Activated CD4-positive, alpha-beta T cell treated with anti-CD3 and anti-CD28 coated beads, Interleukin-2, amount 50 U/mL, for 48 hours (primary cell): ENCODE measurements at regions not wholly inside any gene's neighbourhood (a gene's known extent, or its start where the extent isn't known, plus 50 kb on each side); places are given as distances from the start of the nearest gene placed in this dataset.
"Not testable (repeated sequence)": the region's sequence is repeated elsewhere in the genome, so short reads cannot be mapped to it uniquely, and the experiment has no call there.

Experiments
- DNase-seq, 2 experiments: peaks; one replicate each; pipeline ENCODE4 v3.0.0-alpha.2; 2020

DNA sequence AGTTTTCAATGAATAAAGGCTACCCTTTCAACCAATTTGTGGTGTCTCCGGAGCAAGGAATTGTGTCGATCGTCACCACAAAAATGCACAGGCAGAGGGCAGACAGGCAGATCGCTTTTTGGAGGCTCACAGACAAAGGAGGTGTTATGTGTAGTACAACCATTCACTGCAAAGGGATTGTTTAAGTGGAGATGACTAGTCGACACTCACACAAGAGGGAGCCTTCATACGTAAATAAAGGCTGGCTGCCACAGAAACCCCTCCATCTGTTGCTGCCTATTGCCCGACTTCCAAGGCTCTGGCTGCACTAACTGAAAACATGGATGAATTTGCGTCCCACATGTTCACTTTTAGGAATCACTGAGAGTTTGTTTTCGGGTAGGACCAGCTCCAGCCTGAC is 281.1 kb downstream of the NKX6-1 start:
- no peak for DNase-seq

GRCh38 chr4:84215217-84215616 is 283.9 kb downstream of the NKX6-1 start:
- no peak for DNase-seq

DNA sequence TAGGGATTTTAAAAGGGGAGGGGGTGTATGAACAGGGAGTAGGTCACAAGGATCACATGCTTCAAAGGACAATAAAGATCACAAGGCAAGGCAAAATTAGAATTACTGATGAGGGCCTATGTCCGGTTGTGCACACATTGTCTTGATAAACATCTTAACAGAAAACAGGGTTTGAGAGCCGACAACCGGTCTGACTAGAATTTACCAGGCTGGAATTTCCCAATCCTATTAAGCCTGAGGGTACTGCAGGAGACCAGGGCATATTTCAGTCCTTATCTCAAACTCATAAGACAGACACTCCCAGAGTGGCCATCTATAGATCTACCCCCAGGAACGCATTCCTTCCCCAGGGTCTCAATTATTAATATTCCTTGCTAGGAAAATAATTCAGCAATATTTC is 292.9 kb downstream of the NKX6-1 start:
- not testable (repeated sequence) for DNase-seq

GRCh38 chr4:84189144-84189543 is 309.9 kb downstream of the NKX6-1 start:
- no peak for DNase-seq

DNA sequence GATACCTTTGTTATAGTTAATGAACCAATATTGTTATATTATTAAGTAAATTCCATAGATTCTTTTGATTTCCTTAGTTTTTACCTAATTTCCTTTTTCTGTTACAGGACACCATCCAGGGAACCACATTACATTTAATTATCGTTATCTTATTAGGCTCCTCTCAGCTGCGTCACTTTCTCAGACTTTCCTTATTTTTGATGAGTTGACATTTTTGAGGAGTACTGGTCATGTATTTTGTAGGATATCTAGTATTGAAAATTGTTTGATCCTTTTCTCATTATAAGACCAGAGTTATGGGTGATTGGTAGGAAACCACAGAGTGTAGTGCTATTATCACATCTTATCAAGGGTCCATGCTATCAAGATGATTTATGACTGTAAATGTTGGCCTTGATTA is 319.7 kb downstream of the NKX6-1 start:
- DNase-seq, result no peak

DNA sequence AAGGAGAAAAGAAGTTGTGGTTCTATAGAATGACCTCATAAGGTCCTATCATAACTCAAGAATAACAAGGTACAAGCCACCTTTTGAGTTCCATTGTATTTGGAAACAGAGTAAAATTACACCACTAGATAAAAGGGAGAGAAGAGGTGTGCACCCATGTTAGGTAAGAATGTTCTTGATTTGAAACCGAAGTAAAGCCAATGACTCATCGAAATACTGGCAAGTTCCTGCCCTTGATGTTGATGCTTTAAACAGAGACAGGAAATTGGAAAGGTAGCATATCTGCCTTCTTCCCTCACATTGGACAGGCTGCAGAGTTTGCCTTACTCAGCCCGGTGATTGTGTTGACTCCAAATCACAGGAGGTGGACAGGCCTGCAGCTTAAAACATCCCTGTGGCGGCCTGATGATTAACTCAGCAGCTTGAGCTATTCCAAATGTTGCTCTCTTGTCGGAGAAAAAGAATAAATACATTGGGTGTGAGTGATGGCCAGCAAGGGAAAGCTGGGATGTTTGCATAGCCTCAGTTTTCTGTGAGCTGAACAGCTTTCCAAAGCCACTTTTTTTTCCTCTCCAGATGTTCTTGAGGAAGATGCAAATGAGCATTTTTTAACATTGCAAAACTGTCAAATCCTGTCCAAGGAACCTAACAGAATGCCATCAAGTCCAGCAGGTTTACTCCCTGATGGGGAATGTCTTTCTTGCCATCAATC is 321.1 kb downstream of the NKX6-1 start:
- DNase-seq, result no peak

DNA sequence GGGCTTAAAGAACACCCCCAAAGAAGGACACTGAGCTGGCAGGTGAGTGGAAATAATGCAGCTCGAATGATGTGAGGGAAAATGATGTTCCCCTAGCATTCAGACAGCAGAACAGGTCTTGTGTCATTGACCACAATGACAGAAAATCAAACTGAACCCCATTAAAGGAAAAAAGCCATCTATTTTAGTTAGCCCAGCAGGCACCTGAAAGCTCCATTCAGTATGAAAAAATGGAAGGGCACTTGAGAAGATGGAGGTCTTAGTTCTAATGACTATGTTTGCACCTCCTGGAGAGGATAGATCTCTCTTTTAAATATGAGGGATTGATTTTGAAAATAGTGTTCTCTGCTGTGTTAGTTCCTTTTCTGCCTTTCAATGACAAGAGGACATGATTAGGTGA is 323.1 kb downstream of the NKX6-1 start:
- DNase-seq, result no peak

- no peak for DNase-seq
Measured at GRCh38 chr4:84171871-84172270, 327.2 kb downstream of the NKX6-1 start.

DNA sequence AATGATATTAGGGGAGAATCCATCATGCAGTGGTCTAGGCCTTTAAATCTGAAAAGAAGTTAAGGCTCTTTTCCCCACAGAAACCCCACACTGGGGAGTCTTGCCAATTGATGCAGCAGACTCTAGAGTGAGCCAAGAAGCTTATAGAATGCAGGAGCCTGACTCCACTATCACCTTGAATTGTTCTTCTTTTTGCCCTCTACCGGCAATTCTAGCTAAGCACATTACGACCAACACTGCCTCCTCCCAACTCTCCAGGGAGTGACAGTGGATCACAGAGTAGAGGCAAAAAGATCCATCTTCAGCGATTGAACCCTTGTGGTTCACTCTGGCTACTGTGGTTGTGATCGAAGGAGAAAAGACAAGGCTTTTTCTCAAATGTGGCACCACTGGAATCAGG is 331.5 kb downstream of the NKX6-1 start:
- DNase-seq, result no peak

DNA sequence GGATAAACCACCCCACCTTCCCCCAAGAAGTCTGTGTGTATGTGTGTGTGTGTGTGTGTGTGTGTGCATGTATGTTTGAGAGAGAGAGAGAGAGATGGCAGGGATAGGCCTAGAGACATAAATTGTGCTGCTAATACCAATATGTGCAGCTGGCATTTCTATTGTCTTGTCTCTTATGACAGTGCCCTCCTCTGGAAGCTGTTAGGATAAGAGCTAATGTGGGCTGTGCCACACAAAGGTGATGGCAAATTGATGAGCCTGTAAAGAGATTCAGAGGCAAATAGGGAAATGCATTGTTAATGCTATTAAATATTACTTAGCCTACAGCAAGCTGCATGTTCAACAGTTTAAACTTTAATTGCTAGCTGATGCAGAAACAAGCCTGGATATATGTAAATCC is 332.0 kb downstream of the NKX6-1 start:
- DNase-seq, result no peak

GRCh38 chr4:84166486-84166885 is 332.6 kb downstream of the NKX6-1 start:
- no peak for DNase-seq

GRCh38 chr4:84164201-84164600 is 334.9 kb downstream of the NKX6-1 start:
- DNase-seq, result no peak

- DNase-seq, result no peak
Measured at GRCh38 chr4:84159762-84160161, 339.3 kb downstream of the NKX6-1 start.

DNA sequence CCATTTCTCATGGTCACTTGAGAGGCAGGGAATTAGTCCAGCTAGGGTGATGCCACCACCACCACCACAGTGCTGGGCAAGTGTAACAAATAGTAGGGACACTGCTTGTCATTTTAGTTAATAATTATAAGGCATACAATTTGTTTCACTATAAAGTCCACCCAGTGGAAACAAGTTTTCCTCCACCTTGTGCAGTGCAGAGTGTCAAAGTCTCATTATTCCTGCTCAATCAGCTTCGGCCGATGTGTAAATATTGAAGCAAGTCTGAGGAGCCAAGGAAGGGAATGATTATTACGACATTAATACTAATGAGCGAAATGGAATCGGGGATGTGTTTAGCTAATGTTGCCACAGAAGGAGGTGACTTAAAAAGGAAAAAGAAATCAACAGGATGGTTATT is 340.4 kb downstream of the NKX6-1 start:
- DNase-seq, result no peak

DNA sequence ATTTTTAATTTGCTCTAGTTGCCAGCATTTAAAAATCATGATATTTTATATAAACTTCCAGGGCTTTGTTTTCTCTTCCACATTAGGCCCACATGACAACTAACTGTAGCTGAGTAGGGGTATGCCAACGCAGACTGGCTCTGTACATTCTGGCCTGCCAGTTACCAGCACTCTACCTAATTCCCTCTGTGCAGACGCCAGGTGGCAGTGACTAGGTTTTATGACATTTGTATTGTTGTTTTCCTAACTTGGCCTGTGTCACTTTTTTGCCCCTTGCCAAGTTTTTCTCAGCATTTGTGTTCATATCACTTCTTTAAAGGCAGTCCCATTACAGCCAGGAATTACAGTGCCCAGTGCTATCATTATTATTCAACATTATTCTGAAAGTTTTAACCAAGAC is 347.5 kb downstream of the NKX6-1 start:
- no peak for DNase-seq

DNA sequence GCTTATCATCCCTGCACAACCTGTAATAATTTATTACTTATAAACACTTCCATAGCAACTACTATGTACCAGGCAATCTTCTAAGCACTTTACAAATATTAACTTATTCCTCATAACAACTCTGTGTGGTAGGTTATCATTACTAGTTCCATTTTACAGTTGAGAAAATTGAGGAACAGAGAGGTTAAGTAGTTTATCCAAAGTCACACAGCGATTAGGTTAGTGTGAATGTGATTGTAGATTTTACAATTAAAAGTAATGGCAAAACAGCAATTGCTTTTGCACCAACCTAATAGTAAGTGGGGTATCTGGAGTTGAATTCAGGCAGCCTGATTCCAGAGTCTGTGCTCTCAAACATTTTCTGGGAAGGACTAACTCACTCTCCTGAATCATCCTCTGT is 348.9 kb downstream of the NKX6-1 start:
- DNase-seq, result no peak

- no peak for DNase-seq
Measured at GRCh38 chr4:84147831-84148230, 351.3 kb downstream of the NKX6-1 start.

DNA sequence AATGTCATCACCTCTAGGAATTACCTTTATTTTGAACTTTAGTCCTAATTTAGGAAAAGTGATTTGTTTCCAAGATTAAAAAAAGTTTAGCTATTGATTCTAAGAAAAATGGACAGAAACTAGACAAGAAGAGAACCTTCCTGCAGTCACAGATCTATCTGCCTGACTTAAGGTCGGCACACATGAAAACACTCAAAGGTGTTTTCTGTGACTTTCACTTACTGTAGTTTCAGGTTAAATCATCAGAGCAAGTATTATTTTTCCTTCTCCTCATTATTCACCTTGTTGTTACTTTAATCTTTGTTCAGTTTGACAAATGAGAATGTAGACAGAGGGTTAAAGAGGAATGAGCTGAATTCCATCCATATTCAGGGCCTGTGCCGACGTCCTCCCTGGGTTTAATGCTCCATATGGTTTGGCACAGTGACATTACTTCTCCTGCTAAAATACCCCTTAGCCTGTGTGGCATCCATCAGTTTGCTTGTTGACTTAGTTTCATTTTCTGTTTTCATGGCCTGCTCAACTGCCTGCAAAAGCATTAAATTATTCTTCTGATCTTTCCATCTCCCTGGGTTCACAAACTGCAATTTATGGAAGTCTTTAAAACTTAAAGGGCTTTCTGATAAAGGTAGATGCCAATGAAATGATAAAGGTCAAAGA is 352.7 kb downstream of the NKX6-1 start:
- DNase-seq, result no peak

- DNase-seq, result no peak
Measured at GRCh38 chr4:84145176-84145575, 353.9 kb downstream of the NKX6-1 start.

DNA sequence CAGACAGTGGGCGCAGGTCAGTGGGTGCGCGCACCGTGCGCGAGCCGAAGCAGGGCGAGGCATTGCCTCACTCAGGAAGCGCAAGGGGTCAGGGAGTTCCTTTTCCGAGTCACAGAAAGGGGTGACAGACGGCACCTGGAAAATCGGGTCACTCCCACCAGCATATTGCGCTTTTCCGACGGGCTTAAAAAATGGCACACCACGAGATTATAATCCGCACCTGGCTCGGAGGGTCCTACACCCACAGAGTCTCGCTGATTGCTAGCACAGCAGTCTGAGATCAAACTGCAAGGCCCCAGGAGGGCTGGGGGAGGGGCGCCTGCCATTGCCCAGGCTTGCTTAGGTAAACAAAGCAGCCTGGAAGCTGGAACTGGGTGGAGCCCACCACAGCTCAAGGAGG is 372.2 kb downstream of the NKX6-1 start:
- DNase-seq, result not testable (repeated sequence)

GRCh38 chr4:84126061-84126787 is 372.9 kb downstream of the NKX6-1 start:
- DNase-seq, result no peak

DNA sequence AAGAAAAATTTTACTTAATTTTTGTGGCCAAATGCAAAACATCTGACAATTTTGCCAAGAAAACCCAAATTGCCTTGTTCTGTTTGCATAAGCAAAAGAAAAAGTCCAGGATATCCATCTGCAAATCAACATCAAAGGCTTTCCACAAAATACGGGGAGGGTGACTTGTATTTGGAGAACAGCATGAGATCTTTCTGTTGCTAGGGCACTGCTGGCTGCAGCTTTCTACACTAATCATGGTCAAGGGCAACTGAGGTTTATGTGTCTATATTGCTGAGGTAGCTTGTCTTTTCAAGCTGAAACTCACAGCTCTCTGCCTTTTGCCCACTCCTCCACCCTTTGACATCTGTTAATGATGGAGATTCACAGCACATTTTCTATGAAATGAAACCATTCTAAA is 389.1 kb downstream of the NKX6-1 start:
- no peak for DNase-seq

DNA sequence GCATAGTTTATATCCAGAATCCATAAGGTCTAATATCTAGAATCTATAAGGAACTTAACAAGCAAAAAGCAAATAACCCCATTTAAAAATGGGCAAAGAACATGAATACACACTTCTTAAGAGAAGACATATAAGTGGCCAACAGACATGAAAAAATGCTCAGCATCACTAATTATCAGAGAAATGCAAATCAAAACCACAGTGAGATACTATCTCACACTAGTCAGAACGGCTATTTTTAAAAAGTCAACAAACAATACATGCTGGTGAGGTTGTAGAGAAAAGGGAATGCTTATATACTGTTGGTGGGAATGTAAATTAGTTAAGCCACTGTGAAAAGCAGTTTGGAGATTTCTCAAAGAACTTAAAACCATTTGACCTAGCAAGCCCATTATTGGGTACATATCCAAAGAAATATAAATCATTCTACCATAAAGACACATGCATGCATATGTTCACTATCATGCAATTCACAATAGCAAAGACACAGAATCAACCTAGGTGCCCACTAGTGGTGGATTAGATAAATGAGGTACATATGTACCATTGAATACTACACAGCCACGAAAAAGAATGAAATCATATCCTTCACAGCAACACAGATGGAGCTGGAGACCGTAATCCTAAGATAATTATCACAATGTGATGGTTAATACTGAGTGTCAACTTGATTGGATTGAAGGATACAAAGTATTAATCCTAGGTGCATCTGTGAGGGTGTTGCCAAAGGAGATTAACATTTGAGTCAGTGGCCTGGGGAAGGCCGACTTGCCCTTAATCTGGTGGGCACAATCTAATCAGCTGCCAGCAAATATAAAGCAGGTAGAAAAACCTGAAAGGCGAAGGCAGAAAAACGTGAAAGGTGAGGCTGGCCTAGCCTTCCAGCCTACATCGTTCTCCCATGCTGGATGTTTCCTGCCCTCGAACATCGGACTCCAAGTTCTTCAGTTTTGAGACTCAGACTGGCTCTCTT is 397.2 kb downstream of the NKX6-1 start:
- DNase-seq, result not testable (repeated sequence)
